Rectal smooth muscle tissue (tissue), 1 donor: ENCODE measurements at regions not wholly inside any gene's neighbourhood (a gene's known extent, or its start where the extent isn't known, plus 50 kb on each side); places are given as distances from the start of the nearest gene placed in this dataset.

Experiments
- H3K27ac ChIP-seq: one replicate; pipeline ENCODE4 v1.7.0; 2013; ENCODE audit warnings: low read depth, low read length, inconsistent platforms
- H3K27me3 ChIP-seq: one replicate; pipeline ENCODE4 v1.7.0; 2013; ENCODE audit warnings: low read length; ENCODE audit not compliant: control insufficient read depth, insufficient read depth
- H3K36me3 ChIP-seq: one replicate; pipeline ENCODE4 v1.7.0; 2013; ENCODE audit warnings: low read length; ENCODE audit not compliant: control insufficient read depth, insufficient read depth
- H3K4me1 ChIP-seq: one replicate; pipeline ENCODE4 v1.7.0; 2013; ENCODE audit warnings: low read length; ENCODE audit not compliant: control insufficient read depth, insufficient read depth
- H3K4me3 ChIP-seq: one replicate; pipeline ENCODE4 v1.7.0; 2013; ENCODE audit warnings: low read length
- H3K9ac ChIP-seq: one replicate; pipeline ENCODE4 v1.7.0; 2013; ENCODE audit warnings: low read length

GRCh38 chr4:189504220-189504619 is 436.5 kb upstream of the FRG1 start:
- no peak overlapping the region for H3K9ac ChIP-seq
- no peaks in the 10 kb centered on the region for H3K4me1 ChIP-seq

GRCh38 chr4:189505380-189505779 is 435.3 kb upstream of the FRG1 start:
- Histone ChIP-seq H3K27me3 (no peaks in the 10 kb centered on the region), H3K27ac (no peak overlapping the region), H3K9ac (no peak overlapping the region), H3K4me3 (no peak overlapping the region), H3K4me1 (no peaks in the 10 kb centered on the region), H3K36me3 (no peaks in the 10 kb centered on the region)

More at GRCh38 chr4:189504220-189504619, 436.5 kb upstream of the FRG1 start:
- no peak overlapping the region for H3K27ac ChIP-seq
- no peaks in the 10 kb centered on the region for H3K36me3 ChIP-seq
- H3K4me3 ChIP-seq = no peak overlapping the region
- H3K27me3 ChIP-seq = no peaks in the 10 kb centered on the region

- Histone ChIP-seq H3K36me3 (no peaks in the 10 kb centered on the region), H3K4me3 (no peak overlapping the region), H3K9ac (no peak overlapping the region), H3K27ac (no peak overlapping the region), H3K4me1 (no peaks in the 10 kb centered on the region), H3K27me3 (no peaks in the 10 kb centered on the region)
Observed at GRCh38 chr4:189506080-189506479, 434.6 kb upstream of the FRG1 start.

- Histone ChIP-seq H3K27ac (no peak overlapping the region), H3K9ac (no peak overlapping the region), H3K4me3 (no peak overlapping the region), H3K36me3 (no peaks in the 10 kb centered on the region), H3K27me3 (no peaks in the 10 kb centered on the region), H3K4me1 (no peaks in the 10 kb centered on the region)
Observed at GRCh38 chr4:189507060-189507459, 433.6 kb upstream of the FRG1 start.

DNA sequence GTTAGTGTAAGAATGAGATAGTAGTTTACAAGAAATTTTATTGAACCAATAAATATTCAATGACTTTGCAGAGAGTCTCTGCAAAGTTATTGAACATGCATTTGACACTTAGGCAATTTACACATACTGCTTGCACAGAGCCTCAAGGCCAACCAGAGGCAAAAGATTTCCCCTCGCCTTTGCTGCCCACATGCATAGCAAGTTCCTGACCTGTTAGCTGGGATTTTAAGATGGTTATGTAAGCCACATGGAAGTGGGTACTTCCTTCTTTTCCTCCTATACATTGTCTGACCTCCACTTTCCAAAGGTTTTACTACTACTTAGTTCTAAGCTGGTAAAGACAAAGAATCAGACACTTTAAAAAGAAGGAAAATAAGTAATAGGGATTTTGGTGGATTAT is 430.1 kb upstream of the FRG1 start:
- Histone ChIP-seq H3K4me1 (no peaks in the 10 kb centered on the region), H3K9ac (no peak overlapping the region), H3K27me3 (no peaks in the 10 kb centered on the region), H3K4me3 (no peak overlapping the region), H3K27ac (no peak overlapping the region), H3K36me3 (no peaks in the 10 kb centered on the region)

DNA sequence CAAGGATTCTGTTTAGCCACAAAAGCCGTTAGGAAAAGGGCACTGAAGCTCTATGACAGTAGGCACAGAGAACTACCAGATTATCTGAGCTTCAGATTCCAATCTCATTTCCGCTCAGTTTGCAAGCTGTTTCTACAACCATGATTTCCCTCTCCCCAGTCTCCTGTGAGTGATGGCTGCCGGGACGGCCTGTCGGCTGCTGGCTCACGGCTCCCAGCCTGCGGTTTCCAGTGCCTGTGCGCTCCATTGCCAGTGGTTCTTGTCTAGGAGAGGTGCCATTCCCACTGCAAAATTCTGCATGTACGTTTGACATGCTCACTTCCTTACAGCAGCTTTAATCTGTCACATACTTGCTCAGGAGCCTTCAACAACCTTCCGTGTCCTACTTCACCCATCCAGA is 429.1 kb upstream of the FRG1 start:
- Histone ChIP-seq H3K27ac (no peak overlapping the region), H3K4me3 (no peak overlapping the region), H3K4me1 (no peaks in the 10 kb centered on the region), H3K27me3 (no peaks in the 10 kb centered on the region), H3K36me3 (no peaks in the 10 kb centered on the region), H3K9ac (no peak overlapping the region)

DNA sequence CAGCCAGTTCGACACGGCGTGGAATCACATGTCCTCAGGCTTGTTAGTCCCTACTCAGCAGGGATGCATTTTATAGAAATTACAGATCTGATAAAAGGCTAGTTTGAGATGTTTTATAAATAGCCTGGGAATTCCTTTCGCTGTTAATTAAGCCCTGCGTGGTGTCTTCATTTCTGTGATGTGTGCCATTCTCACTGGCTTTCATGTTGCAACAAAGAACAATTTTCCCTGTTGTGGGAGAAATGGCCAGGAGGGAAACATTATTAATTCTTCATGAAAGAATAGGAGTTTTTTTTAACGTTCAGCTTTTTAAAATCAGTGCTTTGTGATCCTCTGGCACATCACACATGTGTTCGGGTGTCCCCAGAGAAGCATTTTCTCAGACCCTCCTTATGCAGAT is 427.3 kb upstream of the FRG1 start:
- H3K27me3 ChIP-seq = no peaks in the 10 kb centered on the region
- no peak overlapping the region for H3K27ac ChIP-seq
- H3K4me3 ChIP-seq = no peak overlapping the region
- no peak overlapping the region for H3K9ac ChIP-seq
- no peaks in the 10 kb centered on the region for H3K4me1 ChIP-seq
- no peaks in the 10 kb centered on the region for H3K36me3 ChIP-seq

GRCh38 chr4:189514209-189514608 is 426.5 kb upstream of the FRG1 start:
- no peak overlapping the region for H3K9ac ChIP-seq
- no peak overlapping the region for H3K4me3 ChIP-seq
- H3K27ac ChIP-seq = no peak overlapping the region
- H3K27me3 ChIP-seq = no peaks in the 10 kb centered on the region
- no peaks in the 10 kb centered on the region for H3K36me3 ChIP-seq
- no peaks in the 10 kb centered on the region for H3K4me1 ChIP-seq

GRCh38 chr4:189516902-189517301 is 423.8 kb upstream of the FRG1 start:
- Histone ChIP-seq H3K27me3 (no peaks in the 10 kb centered on the region), H3K9ac (no peak overlapping the region), H3K4me3 (no peak overlapping the region), H3K27ac (no peak overlapping the region), H3K36me3 (no peaks in the 10 kb centered on the region), H3K4me1 (no peaks in the 10 kb centered on the region)

- Histone ChIP-seq H3K27me3 (no peaks in the 10 kb centered on the region), H3K36me3 (no peaks in the 10 kb centered on the region)
Observed at GRCh38 chr4:189519186-189519585, 421.5 kb upstream of the FRG1 start.

DNA sequence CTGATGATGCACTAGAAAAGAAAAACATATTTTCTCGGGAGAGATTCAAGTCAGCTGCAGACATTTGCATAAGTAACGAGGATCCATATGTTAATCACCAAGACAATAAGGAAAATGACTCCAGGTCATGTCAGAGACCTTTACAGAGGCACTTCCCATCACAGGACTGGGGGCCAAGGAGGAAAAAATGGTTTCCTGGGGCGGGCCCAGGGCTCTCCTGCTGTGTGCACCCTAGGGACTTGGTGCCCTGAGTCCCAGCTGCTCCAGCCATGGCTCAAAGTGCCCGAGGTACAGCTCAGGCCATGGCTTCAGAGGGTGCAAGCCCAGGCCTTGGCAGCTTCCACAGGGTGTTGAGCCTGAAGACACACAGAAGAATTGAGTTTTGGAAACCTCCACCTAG is 415.4 kb upstream of the FRG1 start:
- Histone ChIP-seq H3K4me1 (no peaks in the 10 kb centered on the region), H3K9ac (no peak overlapping the region), H3K27ac (no peak overlapping the region), H3K36me3 (no peaks in the 10 kb centered on the region), H3K4me3 (no peak overlapping the region), H3K27me3 (no peaks in the 10 kb centered on the region)

More at GRCh38 chr4:189519186-189519585, 421.5 kb upstream of the FRG1 start:
- Histone ChIP-seq H3K4me1 (no peaks in the 10 kb centered on the region), H3K27ac (no peak overlapping the region), H3K9ac (no peak overlapping the region), H3K4me3 (no peak overlapping the region)

DNA sequence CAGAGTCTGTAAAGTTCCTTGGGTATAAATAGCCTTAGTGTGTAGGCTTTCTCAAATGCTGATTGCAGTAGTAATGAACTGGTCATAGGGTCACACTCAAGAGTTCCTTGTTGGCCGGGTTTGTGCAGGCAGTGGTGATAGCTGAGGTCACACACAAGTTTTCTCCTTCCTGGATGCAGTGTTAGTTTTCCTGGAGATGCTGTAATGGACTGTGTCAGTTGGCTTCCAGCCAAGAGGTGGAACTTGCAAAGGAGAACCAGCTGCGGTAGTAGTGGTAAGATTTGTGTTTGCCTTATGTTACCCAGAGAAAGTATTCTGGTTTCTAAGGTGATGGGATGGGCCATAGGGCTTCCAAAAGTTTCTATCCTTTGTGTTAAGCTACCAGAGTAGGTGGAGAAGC is 409.8 kb upstream of the FRG1 start:
- Histone ChIP-seq H3K36me3 (no peaks in the 10 kb centered on the region), H3K27me3 (no peaks in the 10 kb centered on the region), H3K9ac (no peak overlapping the region), H3K4me1 (no peaks in the 10 kb centered on the region), H3K27ac (no peak overlapping the region), H3K4me3 (no peak overlapping the region)

DNA sequence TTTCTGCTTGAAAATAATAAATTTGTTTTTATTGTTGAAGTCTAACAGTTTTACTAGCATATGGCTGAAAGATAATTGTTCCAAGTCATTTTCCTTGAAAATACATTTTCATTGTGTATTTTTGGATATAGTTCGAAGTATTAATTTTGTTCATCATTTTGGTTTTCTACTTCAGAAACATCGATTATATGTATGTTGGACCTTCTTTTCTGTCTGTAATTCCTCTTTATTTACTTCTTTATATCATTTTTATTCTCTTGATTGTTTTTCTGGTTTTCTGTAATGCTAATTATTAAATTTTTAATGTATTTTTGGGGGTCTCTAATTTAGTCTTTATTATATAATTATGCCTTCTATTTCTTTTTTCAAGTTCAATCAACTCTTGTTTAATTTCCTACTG is 407.1 kb upstream of the FRG1 start:
- no peak overlapping the region for H3K27ac ChIP-seq
- H3K9ac ChIP-seq = no peak overlapping the region
- no peaks in the 10 kb centered on the region for H3K4me1 ChIP-seq
- no peak overlapping the region for H3K4me3 ChIP-seq
- no peaks in the 10 kb centered on the region for H3K36me3 ChIP-seq
- no peaks in the 10 kb centered on the region for H3K27me3 ChIP-seq
